ENCODE measurements at regions not wholly inside any gene's neighbourhood (a gene's known extent, or its start where the extent isn't known, plus 50 kb on each side); places are given as distances from the start of the nearest gene placed in this dataset.
"Not testable (repeated sequence)": the region's sequence is repeated elsewhere in the genome, so short reads cannot be mapped to it uniquely, and the experiment has no call there.

DNA sequence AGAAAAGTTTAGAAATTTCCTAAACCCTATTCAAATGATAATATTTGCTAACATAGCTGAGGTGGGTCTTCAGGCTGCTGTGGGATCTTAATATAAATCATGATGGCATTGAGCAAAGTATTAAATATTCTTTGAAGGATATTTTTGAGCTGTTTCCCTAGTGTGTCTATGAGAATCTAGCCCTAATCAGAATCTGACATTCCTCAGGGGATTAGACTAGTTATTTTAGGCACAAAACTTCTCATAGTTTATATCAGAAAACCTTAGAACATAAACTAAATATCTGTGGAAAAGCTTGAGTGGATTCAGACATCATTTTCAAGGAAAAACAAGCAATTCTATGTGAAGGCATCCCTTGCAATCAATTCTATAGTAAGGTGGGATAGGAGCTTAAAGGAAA, 594.5 kb downstream of the RFPL4B start:
- DNase-seq (ENCODE audit: extremely low spot score), result no peak
- TF ChIP-seq, protein P1, sequence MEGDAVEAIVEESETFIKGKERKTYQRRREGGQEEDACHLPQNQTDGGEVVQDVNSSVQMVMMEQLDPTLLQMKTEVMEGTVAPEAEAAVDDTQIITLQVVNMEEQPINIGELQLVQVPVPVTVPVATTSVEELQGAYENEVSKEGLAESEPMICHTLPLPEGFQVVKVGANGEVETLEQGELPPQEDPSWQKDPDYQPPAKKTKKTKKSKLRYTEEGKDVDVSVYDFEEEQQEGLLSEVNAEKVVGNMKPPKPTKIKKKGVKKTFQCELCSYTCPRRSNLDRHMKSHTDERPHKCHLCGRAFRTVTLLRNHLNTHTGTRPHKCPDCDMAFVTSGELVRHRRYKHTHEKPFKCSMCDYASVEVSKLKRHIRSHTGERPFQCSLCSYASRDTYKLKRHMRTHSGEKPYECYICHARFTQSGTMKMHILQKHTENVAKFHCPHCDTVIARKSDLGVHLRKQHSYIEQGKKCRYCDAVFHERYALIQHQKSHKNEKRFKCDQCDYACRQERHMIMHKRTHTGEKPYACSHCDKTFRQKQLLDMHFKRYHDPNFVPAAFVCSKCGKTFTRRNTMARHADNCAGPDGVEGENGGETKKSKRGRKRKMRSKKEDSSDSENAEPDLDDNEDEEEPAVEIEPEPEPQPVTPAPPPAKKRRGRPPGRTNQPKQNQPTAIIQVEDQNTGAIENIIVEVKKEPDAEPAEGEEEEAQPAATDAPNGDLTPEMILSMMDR (IDR thresholded peaks at IDR 0.05; ENCODE audit: control extremely low read depth, extremely low read depth, low read depth, missing control alignments), result no peak
- ChIA-PET POLR2A (no interaction called here), CTCF (interaction anchor here (1.6 to 2.1 kb wide), 2 partner anchors 17 to 968 kb away, joined by 3 to 5 read pairs; no protein-coding TSS in a partner anchor)

DNA sequence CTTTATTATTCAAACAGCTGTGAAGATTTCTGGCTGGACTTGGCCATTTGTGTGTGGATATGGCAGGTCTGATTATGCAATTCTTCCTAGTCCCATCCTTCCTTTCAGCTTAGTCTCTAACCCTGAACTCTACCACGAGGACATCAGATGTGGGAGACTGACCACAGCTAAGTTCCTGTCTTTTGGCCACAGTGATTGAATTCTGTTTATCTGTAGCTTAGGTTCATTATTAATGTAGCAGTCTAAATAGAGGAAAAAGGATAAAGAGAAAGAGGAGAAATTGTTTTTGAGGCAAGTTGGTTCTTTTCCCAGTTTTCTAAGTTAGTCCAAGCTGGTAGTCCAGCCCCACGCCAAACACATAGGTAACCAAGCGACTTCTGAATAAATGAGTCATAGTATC, 598.9 kb downstream of the RFPL4B start:
- ChIA-PET POLR2A (no interaction called here), CTCF (interaction anchor here (0.8 to 1.4 kb wide), 3 partner anchors 11 to 15 kb away, joined by 3 to 9 read pairs (median 3); no protein-coding TSS in a partner anchor)
- TF ChIP-seq, protein P1 (IDR thresholded peaks at IDR 0.05; ENCODE audit: control extremely low read depth, extremely low read depth, low read depth, missing control alignments), result no peak
- DNase-seq (ENCODE audit: extremely low spot score), result no peak

DNA sequence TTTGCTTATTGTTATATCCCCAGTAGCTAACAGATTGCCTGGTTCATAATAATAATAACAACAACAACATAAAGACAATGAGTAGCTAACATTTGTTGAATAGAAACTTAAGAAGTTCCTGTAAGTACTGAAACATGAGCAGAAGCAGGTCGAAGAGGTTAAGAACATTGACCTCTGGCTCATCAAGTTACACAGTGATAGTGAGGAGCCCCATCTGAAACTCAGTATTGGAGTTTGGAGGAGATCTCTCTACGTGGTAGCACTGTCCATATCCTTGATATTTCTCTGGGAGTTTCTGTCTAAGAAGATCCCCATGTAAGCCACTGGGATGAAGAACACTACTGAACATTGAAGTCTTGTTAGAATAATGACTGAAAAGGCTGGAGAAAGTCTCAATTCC, 600.4 kb downstream of the RFPL4B start:
- DNase-seq (ENCODE audit: extremely low spot score), result no peak
- CTCF ChIA-PET, result interaction anchor here (1.4 to 1.6 kb wide), 2 partner anchors 14 to 64 kb away, joined by 3 read pairs; no protein-coding TSS in a partner anchor
- POLR2A ChIA-PET, result no interaction called here
- TF ChIP-seq, protein P1 (IDR thresholded peaks at IDR 0.05; ENCODE audit: control extremely low read depth, extremely low read depth, low read depth, missing control alignments), result no peak

DNA sequence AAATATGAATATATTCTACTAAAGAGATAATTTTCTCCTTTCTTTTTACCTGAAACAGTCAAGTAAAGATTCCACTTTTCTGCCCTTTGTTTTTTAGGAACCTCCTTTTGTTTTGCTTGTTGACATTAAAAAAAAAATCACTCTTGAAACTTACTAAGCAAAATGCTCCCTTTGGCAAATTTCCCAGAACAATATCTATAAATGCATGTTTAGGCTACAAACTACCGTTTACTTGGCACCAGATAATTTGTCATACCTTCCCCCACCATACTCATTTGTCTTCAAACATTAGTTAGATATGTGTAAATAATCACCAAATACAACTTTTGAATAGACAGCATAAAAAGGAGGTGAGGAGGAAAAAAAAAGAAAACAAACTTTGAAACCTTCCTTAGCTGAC, 604.7 kb downstream of the RFPL4B start:
- TF ChIP-seq, protein P1 (IDR thresholded peaks at IDR 0.05; ENCODE audit: control extremely low read depth, extremely low read depth, low read depth, missing control alignments), result no peak
- POLR2A ChIA-PET, result no interaction called here
- no peak for DNase-seq (ENCODE audit: extremely low spot score)
- CTCF ChIA-PET, result no interaction called here

DNA sequence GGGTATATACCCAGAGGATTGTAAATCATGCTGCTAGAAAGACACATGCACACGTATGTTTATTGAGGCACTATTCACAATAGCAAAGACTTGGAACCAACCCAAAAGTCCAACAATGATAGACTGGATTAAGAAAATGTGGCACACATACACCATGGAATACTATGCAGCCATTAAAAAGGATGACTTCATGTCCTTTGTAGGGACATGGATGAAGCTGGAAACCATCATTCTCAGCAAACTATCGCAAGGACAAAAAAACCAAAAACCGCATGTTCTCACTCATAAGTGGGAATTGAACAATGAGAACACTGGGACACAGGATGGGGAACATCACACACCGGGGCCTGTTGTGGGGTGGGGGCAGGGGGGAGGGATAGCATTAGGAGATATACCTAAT, 608.6 kb downstream of the RFPL4B start:
- CTCF ChIA-PET; DNase-seq (ENCODE audit: extremely low spot score); POLR2A ChIA-PET: not testable (repeated sequence)

DNA sequence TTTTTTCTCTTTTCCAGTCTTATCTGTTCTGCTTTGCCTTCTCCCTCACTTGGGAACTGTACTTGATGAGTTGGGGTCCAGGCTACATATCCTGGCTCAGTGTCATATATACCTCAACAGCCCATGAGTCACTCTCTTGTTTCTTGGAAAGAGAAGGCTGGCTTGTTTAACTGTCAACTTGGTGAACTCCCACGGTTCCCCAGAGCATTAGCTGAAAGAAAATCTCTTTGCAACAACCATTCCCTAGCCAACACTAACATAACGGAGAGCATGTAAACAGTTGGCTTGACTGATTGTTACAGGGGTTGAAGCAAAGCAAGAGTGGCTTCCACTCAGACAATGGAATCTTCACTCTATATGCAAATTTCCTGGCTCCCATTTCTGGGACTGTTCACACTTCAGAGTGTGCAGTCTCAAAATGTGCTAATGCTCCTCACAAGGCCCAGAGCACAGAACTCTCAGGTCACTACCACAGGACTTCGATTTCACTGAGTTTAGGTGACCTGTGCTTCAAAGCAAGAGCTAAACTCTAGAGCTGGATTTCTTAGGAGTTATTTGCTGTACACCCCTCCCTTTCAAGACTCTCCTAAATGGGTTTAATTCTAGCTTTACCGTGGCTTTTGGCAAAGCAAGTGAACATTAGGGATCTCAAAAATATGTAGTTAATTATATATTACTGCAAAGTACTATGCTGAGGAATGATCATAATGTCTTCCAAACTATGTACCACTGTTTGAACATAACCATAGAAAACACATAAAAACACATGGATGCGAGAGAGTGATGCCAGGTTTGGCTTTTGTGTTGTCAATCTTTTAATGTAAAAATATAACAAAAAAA, 609.8 kb downstream of the RFPL4B start:
- ChIA-PET POLR2A (no interaction called here), CTCF (interaction anchor here (0.9 to 1.1 kb wide), 2 partner anchors 9 to 10 kb away, joined by 3 read pairs; no protein-coding TSS in a partner anchor)
- no peak for DNase-seq (ENCODE audit: extremely low spot score)
- TF ChIP-seq, protein P1 (IDR thresholded peaks at IDR 0.05; ENCODE audit: control extremely low read depth, extremely low read depth, low read depth, missing control alignments), result no peak

DNA sequence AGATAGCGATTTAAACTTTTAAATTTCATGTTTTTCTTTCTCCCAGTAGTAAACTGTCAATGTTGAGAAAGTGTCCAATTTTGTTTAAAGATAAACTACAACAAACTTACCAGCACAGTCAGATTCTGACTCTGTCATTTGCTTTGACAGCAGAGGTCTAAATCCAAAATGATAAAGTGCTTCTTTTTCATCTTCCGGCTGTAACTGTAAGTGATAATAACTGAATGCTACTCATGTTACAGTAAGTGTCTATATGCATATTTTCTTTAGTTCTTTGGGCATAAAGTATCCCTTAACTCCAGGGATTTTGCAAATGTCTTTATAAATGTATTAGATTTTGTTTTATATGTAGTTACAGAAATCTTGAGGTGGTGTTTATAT, 610.4 kb downstream of the RFPL4B start:
- ChIA-PET CTCF (interaction anchor here (0.9 to 1.1 kb wide), 3 partner anchors 9 to 12 kb away, joined by 3 read pairs; no protein-coding TSS in a partner anchor), POLR2A (no interaction called here)
- no peak for DNase-seq (ENCODE audit: extremely low spot score)
- TF ChIP-seq, protein P1 (IDR thresholded peaks at IDR 0.05; ENCODE audit: control extremely low read depth, extremely low read depth, low read depth, missing control alignments), result no peak

DNA sequence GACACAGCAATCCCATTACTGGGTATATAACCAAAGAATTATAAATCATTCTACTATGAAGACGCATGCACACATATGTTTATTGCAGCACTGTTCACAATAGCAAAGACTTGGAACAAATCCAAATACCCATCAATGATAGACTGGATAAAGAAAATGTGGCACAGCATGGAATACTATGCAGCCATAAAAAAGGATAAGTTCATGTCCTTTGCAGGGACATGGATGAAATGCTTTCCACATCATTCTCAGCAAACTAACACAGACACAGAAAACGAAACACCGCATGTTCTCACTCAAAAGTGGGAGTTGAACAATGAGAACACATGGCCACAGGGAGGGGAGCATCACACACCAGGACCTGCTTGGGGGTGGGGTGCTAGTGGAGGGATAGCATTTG, 613.0 kb downstream of the RFPL4B start:
- DNase-seq (ENCODE audit: extremely low spot score); CTCF ChIA-PET; POLR2A ChIA-PET: not testable (repeated sequence)

Data from GM10248 (cell line).